Hepatocyte (in vitro differentiated cells): ENCODE measurements at regions not wholly inside any gene's neighbourhood (a gene's known extent, or its start where the extent isn't known, plus 50 kb on each side); places are given as distances from the start of the nearest gene placed in this dataset.

Source experiments
- DNase-seq: peaks from one replicate; pipeline ENCODE4 v3.0.0-alpha.2; 2016; ENCODE audit warnings: low spot score
- H2AFZ ChIP-seq: fragments of 200-600 bp; sonication (generic); 2 replicates; pipeline ENCODE4 v1.6.0; 2016; ENCODE audit warnings: antibody characterized with exemption, mild to moderate bottlenecking
- H3K27ac ChIP-seq: fragments of 200-600 bp; sonication (generic); 2 replicates; pipeline ENCODE4 v1.5.1; 2016; ENCODE audit warnings: mild to moderate bottlenecking
- H3K27me3 ChIP-seq: fragments of 200-600 bp; sonication (generic); 2 replicates; pipeline ENCODE4 v1.6.1; 2016
- H3K36me3 ChIP-seq: fragments of 200-600 bp; sonication (generic); replicated peaks from 2 replicates; pipeline ENCODE4 v1.5.1; 2016; ENCODE audit warnings: low read depth; ENCODE audit not compliant: insufficient read depth
- H3K4me1 ChIP-seq: fragments of 200-600 bp; sonication (generic); 2 replicates; pipeline ENCODE4 v1.5.1; 2016; ENCODE audit warnings: mild to moderate bottlenecking, moderate library complexity; ENCODE audit not compliant: insufficient read depth
- H3K4me2 ChIP-seq: fragments of 200-600 bp; sonication (generic); 2 replicates; pipeline ENCODE4 v1.6.0; 2016
- H3K4me3 ChIP-seq: fragments of 200-600 bp; sonication (generic); 2 replicates; pipeline ENCODE4 v1.5.1; 2016; ENCODE audit warnings: mild to moderate bottlenecking
- H3K79me2 ChIP-seq: fragments of 200-600 bp; sonication (generic); 2 replicates; pipeline ENCODE4 v1.6.0; 2017; ENCODE audit warnings: mild to moderate bottlenecking
- H3K9me2 ChIP-seq: fragments of 200-600 bp; sonication (generic); replicated peaks from 2 replicates; pipeline ENCODE4 v1.6.0; 2017; ENCODE audit warnings: mild to moderate bottlenecking; ENCODE audit not compliant: insufficient read depth
- H3K9me3 ChIP-seq: fragments of 200-600 bp; sonication (generic); 2 replicates; pipeline ENCODE4 v1.5.1; 2016; ENCODE audit warnings: low read depth, mild to moderate bottlenecking
- H4K20me1 ChIP-seq: fragments of 200-600 bp; sonication (generic); 2 replicates; pipeline ENCODE4 v1.6.0; 2016; ENCODE audit warnings: mild to moderate bottlenecking; ENCODE audit not compliant: insufficient read depth, poor library complexity, severe bottlenecking
- CTCF ChIP-seq: fragments of 200-600 bp; sonication (generic); IDR thresholded peaks from 2 replicates; pipeline ENCODE4 v1.5.1; 2016; ENCODE audit warnings: antibody characterized with exemption, mild to moderate bottlenecking; ENCODE audit not compliant: poor library complexity
- EZH2 ChIP-seq: fragments of 200-600 bp; sonication (generic); IDR thresholded peaks from 2 replicates; pipeline ENCODE4 v1.6.1; 2016; ENCODE audit warnings: antibody characterized with exemption, mild to moderate bottlenecking, borderline replicate concordance
- EZH2phosphoT487 ChIP-seq: fragments of 200-600 bp; sonication (generic); IDR thresholded peaks from one replicate; pipeline ENCODE4 v1.6.1; 2018; ENCODE audit warnings: antibody characterized with exemption, mild to moderate bottlenecking, low read depth, moderate library complexity; ENCODE audit not compliant: unreplicated experiment, severe bottlenecking
- WGBS: methylation state at CpG from one replicate; pipeline ENCODE4 v1.1.6; 2016; ENCODE audit warnings: low lambda C conversion rate; ENCODE audit errors: missing lambda C conversion rate; 5-methylcytosine and 5-hydroxymethylcytosine counted together

GRCh38 chr18:39749154-39749553 is 2183.6 kb upstream of the CELF4 start:
- Histone ChIP-seq H3K27me3 (no peaks in the 10 kb centered on the region), H3K4me3 (no peak overlapping the region), H3K79me2 (no peaks in the 10 kb centered on the region), H3K27ac (no peak overlapping the region), H3K9me3 (no peaks in the 10 kb centered on the region), H3K4me2 (no peak overlapping the region), H2AFZ (no peak overlapping the region), H3K36me3 (no peaks in the 10 kb centered on the region), H4K20me1 (no peaks in the 10 kb centered on the region), H3K9me2 (no peaks in the 10 kb centered on the region), H3K4me1 (no peaks in the 10 kb centered on the region)
- TF ChIP-seq CTCF (no peak), EZH2 (no peak), EZH2phosphoT487 (no peak)
- DNase-seq, result no peak
- 96% methylated on average over 2 of the region's 2 CpGs for WGBS

GRCh38 chr18:39748727-39749126 is 2183.1 kb upstream of the CELF4 start:
- Histone ChIP-seq H3K9me2 (no peaks in the 10 kb centered on the region), H3K4me3 (no peak overlapping the region), H3K4me1 (no peaks in the 10 kb centered on the region), H4K20me1 (no peaks in the 10 kb centered on the region), H3K9me3 (no peaks in the 10 kb centered on the region), H3K36me3 (no peaks in the 10 kb centered on the region), H3K79me2 (no peaks in the 10 kb centered on the region), H3K27ac (no peak overlapping the region), H2AFZ (no peak overlapping the region), H3K27me3 (no peaks in the 10 kb centered on the region), H3K4me2 (no peak overlapping the region)
- DNase-seq, result no peak
- TF ChIP-seq EZH2 (no peak), EZH2phosphoT487 (no peak), CTCF (no peak)
- WGBS, result 93% methylated on average over 2 of the region's 2 CpGs

GRCh38 chr18:39746201-39746600 is 2180.6 kb upstream of the CELF4 start:
- no peaks in the 10 kb centered on the region for H3K9me2 ChIP-seq
- 91% methylated on average over 4 of the region's 4 CpGs for WGBS
- H3K4me3 ChIP-seq, result no peak overlapping the region
- H3K36me3 ChIP-seq, result no peaks in the 10 kb centered on the region
- no peak for DNase-seq
- no peaks in the 10 kb centered on the region for H3K9me3 ChIP-seq
- H3K27ac ChIP-seq, result no peak overlapping the region
- H3K27me3 ChIP-seq, result no peaks in the 10 kb centered on the region
- H3K79me2 ChIP-seq, result no peaks in the 10 kb centered on the region
- H4K20me1 ChIP-seq, result no peaks in the 10 kb centered on the region
- no peak overlapping the region for H2AFZ ChIP-seq
- H3K4me2 ChIP-seq, result no peak overlapping the region
- no peak for TF ChIP-seq CTCF
- no peak for TF ChIP-seq EZH2phosphoT487
- TF ChIP-seq EZH2, result no peak
- no peaks in the 10 kb centered on the region for H3K4me1 ChIP-seq

- H3K79me2 ChIP-seq, result no peaks in the 10 kb centered on the region
Measured at GRCh38 chr18:39743463-39743862, 2177.9 kb upstream of the CELF4 start.

More at GRCh38 chr18:39743463-39743862, 2177.9 kb upstream of the CELF4 start:
- Histone ChIP-seq H4K20me1 (no peaks in the 10 kb centered on the region), H3K9me3 (no peaks in the 10 kb centered on the region), H3K4me1 (no peaks in the 10 kb centered on the region), H3K27ac (no peak overlapping the region), H2AFZ (no peak overlapping the region), H3K36me3 (no peaks in the 10 kb centered on the region), H3K4me3 (no peak overlapping the region), H3K27me3 (no peaks in the 10 kb centered on the region), H3K4me2 (no peak overlapping the region), H3K9me2 (no peaks in the 10 kb centered on the region)
- no peak for DNase-seq
- no peak for TF ChIP-seq EZH2
- TF ChIP-seq EZH2phosphoT487, result no peak
- TF ChIP-seq CTCF, result no peak
